Endodermal cell (in vitro differentiated cells): ENCODE measurements at regions not wholly inside any gene's neighbourhood (a gene's known extent, or its start where the extent isn't known, plus 50 kb on each side); places are given as distances from the start of the nearest gene placed in this dataset.

Experiments used
- DNase-seq: peaks from one replicate; pipeline ENCODE4 v3.0.0-alpha.2; 2017
- H3K27ac ChIP-seq: 2 replicates; pipeline ENCODE4 v1.5.1; 2013; ENCODE audit warnings: mild to moderate bottlenecking, low read depth, low read length, moderate library complexity
- H3K27me3 ChIP-seq: 2 replicates; pipeline ENCODE4 v1.6.1; 2013; ENCODE audit warnings: mild to moderate bottlenecking, low read length, moderate library complexity; ENCODE audit not compliant: insufficient read depth, control insufficient read depth, poor library complexity, severe bottlenecking
- H3K36me3 ChIP-seq: 2 replicates; pipeline ENCODE4 v1.7.0; 2013; ENCODE audit warnings: mild to moderate bottlenecking, low read length, moderate library complexity; ENCODE audit not compliant: control insufficient read depth, insufficient read depth
- H3K4me1 ChIP-seq: one replicate; pipeline ENCODE4 v1.7.0; 2013; ENCODE audit warnings: low read length; ENCODE audit not compliant: control insufficient read depth, insufficient read depth
- H3K4me3 ChIP-seq: 2 replicates; pipeline ENCODE4 v1.5.1; 2013; ENCODE audit warnings: mild to moderate bottlenecking, low read length, moderate library complexity
- H3K9ac ChIP-seq: 2 replicates; pipeline ENCODE4 v1.6.1; 2013; ENCODE audit warnings: mild to moderate bottlenecking, low read length, moderate library complexity; ENCODE audit not compliant: poor library complexity, severe bottlenecking; ENCODE audit errors: extremely low read depth
- H3K9me3 ChIP-seq: 2 replicates; pipeline ENCODE4 v1.6.1; 2013; ENCODE audit warnings: mild to moderate bottlenecking, low read length, moderate library complexity; ENCODE audit not compliant: control insufficient read depth
- H3K27ac Mint-ChIP-seq: 2 replicates; pipeline ENCODE4 v1.8.0; 2020; ENCODE audit warnings: mixed read lengths
- H3K27me3 Mint-ChIP-seq: 2 replicates; pipeline ENCODE4 v1.8.0; 2021; ENCODE audit warnings: mild to moderate bottlenecking, mixed read lengths; ENCODE audit not compliant: insufficient read depth
- H3K36me3 Mint-ChIP-seq: 2 replicates; pipeline ENCODE4 v1.8.0; 2020; ENCODE audit warnings: low read depth, mixed read lengths
- H3K4me1 Mint-ChIP-seq: 2 replicates; pipeline ENCODE4 v1.8.0; 2020; ENCODE audit warnings: mixed read lengths
- H3K4me3 Mint-ChIP-seq: 2 replicates; pipeline ENCODE4 v1.8.0; 2020; ENCODE audit warnings: mild to moderate bottlenecking, moderate library complexity, mixed read lengths
- H3K9me3 Mint-ChIP-seq: 2 replicates; pipeline ENCODE4 v1.8.0; 2020; ENCODE audit warnings: mild to moderate bottlenecking, mixed read lengths
- CTCF ChIP-seq: fragments of 200-600 bp; sonication (generic); conservative IDR thresholded peaks from 2 replicates; pipeline ENCODE4 v1.5.0; 2021; ENCODE audit warnings: antibody characterized with exemption, mild to moderate bottlenecking
- WGBS, 2 experiments: methylation state at CpG; one replicate each; pipeline versions ENCODE4 v1.1.5 to v1.1.7; 2013; ENCODE audit warnings: missing lambda C conversion rate in 2 of 2, mixed read lengths in 1 of 2; ENCODE audit not compliant: insufficient coverage in 1 of 2, insufficient read length in 1 of 2; 5-methylcytosine and 5-hydroxymethylcytosine counted together

DNA sequence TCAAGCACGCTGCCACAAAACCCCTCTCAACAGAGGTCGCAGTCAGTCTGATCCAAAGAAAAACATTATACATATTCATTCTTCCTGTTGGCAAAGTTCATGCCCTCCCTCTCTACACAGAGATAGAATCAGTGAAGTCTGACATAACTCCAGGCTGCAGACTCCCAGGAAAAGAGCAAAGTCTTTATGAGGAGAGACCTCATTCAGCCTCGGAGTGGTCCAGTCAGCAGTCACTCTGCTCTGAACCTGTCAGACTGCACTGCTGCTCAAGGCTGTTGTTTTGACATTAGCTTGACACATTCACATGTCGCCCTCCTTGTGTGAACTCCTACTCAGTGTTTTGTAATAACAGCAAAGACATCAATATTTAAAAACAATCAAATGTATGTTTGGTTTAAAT, 241.2 kb upstream of the G2E3 start:
- no peak for DNase-seq
- no peak overlapping the region for H3K4me3 ChIP-seq
- H3K27ac Mint-ChIP-seq: no peak overlapping the region
- H3K4me3 Mint-ChIP-seq: no peak overlapping the region
- H3K9ac ChIP-seq: no peak overlapping the region
- H3K27me3 Mint-ChIP-seq: peaks cover 4% of the 10 kb centered on the region
- no peaks in the 10 kb centered on the region for H3K4me1 Mint-ChIP-seq
- TF ChIP-seq CTCF: no peak
- no peaks in the 10 kb centered on the region for H3K36me3 Mint-ChIP-seq
- H3K9me3 Mint-ChIP-seq: peaks cover 7% of the 10 kb centered on the region
- H3K27me3 ChIP-seq: no peaks in the 10 kb centered on the region
- no peak overlapping the region for H3K27ac ChIP-seq
- H3K4me1 ChIP-seq: no peaks in the 10 kb centered on the region
- H3K9me3 ChIP-seq: no peaks in the 10 kb centered on the region
- WGBS, 2 experiments: 70 to 84% methylated on average over 1 to 4 of the region's 4 CpGs
- no peaks in the 10 kb centered on the region for H3K36me3 ChIP-seq

DNA sequence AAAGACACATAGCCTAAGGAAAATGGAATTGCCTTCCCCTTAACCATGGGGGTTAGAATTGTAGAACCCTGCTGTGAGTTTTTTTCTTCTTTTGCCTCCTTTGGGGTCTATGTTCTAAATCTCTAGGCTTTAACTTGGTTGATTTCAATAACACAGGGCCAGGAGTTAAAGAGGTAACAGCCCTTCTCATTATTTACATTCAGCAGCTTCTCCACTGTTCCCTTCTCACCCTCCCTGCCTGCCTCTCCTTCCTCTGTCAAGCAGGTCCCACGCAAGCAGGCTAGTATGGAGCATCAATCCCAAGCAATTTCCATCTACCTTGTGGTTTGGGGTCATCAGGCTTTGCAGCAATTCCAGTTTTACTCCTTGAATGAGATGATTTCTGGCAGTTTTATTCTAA, 236.1 kb upstream of the G2E3 start:
- no peak for DNase-seq
- Mint-ChIP-seq H3K27me3 (peaks cover 6% of the 10 kb centered on the region), H3K9me3 (no peaks in the 10 kb centered on the region), H3K36me3 (no peaks in the 10 kb centered on the region), H3K27ac (no peak overlapping the region), H3K4me1 (no peaks in the 10 kb centered on the region), H3K4me3 (no peak overlapping the region)
- Histone ChIP-seq H3K27me3 (no peaks in the 10 kb centered on the region), H3K9me3 (no peaks in the 10 kb centered on the region), H3K9ac (no peak overlapping the region), H3K4me1 (no peaks in the 10 kb centered on the region), H3K36me3 (no peaks in the 10 kb centered on the region), H3K4me3 (no peak overlapping the region), H3K27ac (no peak overlapping the region)
- TF ChIP-seq CTCF: no peak
- WGBS, 2 experiments: 71 to 100% methylated on average over 1 of the region's 1 CpG

DNA sequence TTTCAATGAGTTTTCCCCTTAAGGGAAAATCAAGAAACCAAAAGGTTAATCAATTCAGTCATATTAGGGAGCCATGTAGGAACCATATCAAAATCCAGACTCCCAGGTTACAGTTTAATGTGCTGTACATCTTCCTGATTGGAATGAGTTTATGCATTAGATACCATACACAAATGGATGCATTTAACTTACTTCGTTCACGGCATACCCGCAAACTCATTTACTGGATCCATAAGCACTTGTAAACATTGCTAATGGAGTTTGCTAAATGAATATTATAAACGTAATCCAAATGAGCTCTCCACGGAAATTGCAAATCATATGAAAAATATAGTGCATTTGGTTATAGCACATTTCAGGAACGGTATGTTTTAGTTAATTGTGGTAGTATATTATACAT, 228.9 kb upstream of the G2E3 start:
- Histone ChIP-seq H3K27me3 (no peaks in the 10 kb centered on the region), H3K4me1 (no peaks in the 10 kb centered on the region), H3K9ac (no peak overlapping the region), H3K9me3 (peaks cover 23% of the 10 kb centered on the region), H3K4me3 (no peak overlapping the region), H3K27ac (no peak overlapping the region), H3K36me3 (no peaks in the 10 kb centered on the region)
- Mint-ChIP-seq H3K36me3 (no peaks in the 10 kb centered on the region), H3K27me3 (peaks cover 2% of the 10 kb centered on the region), H3K4me1 (no peaks in the 10 kb centered on the region), H3K4me3 (no peak overlapping the region), H3K9me3 (peaks cover 20% of the 10 kb centered on the region), H3K27ac (no peak overlapping the region)
- no peak for TF ChIP-seq CTCF
- no peak for DNase-seq
- WGBS, 2 experiments: 96 to 100% methylated on average over 5 to 6 of the region's 6 CpGs
